ENCODE measurements at regions not wholly inside any gene's neighbourhood (a gene's known extent, or its start where the extent isn't known, plus 50 kb on each side); places are given as distances from the start of the nearest gene placed in this dataset.

DNA sequence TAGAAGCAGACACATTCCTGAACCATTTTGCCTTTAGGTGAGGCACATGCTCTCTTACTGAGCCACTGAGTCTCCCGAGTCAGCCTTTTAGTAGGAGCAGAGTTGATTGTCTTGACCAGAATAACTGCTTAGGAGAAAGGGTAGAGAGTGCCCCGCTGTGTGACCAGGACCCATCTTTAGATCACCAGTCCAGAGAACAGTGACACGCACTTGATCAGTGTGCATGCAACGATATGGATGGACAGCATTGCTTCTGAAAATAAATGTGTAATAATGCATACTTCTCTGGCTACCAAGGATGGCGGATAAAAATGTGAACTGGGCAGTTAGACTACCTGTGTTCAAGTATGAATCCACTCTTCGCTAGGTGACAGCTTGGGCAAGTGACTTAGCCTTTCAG lies 897.7 kb downstream of the TRIML1 start:
- TF ChIP-seq, protein P1, sequence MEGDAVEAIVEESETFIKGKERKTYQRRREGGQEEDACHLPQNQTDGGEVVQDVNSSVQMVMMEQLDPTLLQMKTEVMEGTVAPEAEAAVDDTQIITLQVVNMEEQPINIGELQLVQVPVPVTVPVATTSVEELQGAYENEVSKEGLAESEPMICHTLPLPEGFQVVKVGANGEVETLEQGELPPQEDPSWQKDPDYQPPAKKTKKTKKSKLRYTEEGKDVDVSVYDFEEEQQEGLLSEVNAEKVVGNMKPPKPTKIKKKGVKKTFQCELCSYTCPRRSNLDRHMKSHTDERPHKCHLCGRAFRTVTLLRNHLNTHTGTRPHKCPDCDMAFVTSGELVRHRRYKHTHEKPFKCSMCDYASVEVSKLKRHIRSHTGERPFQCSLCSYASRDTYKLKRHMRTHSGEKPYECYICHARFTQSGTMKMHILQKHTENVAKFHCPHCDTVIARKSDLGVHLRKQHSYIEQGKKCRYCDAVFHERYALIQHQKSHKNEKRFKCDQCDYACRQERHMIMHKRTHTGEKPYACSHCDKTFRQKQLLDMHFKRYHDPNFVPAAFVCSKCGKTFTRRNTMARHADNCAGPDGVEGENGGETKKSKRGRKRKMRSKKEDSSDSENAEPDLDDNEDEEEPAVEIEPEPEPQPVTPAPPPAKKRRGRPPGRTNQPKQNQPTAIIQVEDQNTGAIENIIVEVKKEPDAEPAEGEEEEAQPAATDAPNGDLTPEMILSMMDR (IDR thresholded peaks at IDR 0.05 in 8 of 11, conservative IDR thresholded peaks at IDR 0.05 in 3 of 11) = no peak
- TF ChIP-seq POLR2A (IDR thresholded peaks at IDR 0.05) (no peak), POLR2AphosphoS5 (IDR thresholded peaks at IDR 0.05) (no peak)

Measured in spleen (tissue), 7 donors.